Vagina (tissue), 2 donors: ENCODE measurements at regions not wholly inside any gene's neighbourhood (a gene's known extent, or its start where the extent isn't known, plus 50 kb on each side); places are given as distances from the start of the nearest gene placed in this dataset.

Experiments
- CTCF ChIP-seq, 3 experiments: fragments of 450-650 bp in 2 of 3; fragments of 200-600 bp in 1 of 3; sonication (generic) in 1 of 3; IDR thresholded peaks; one replicate each; pipeline ENCODE4 v1.5.1; 2017 to 2019; ENCODE audit warnings: antibody characterized with exemption in 3 of 3, mild to moderate bottlenecking in 2 of 3, moderate library complexity in 2 of 3
- POLR2A ChIP-seq, 2 donors: fragments of 450-650 bp; IDR thresholded peaks; one replicate each; pipeline ENCODE4 v1.6.1; 2017; ENCODE audit warnings: antibody characterized with exemption in 2 of 2, mild to moderate bottlenecking in 2 of 2, moderate library complexity in 2 of 2
- POLR2AphosphoS5 ChIP-seq, 2 donors: sonication (generic); formaldehyde crosslinking; IDR thresholded peaks; one replicate each; pipeline ENCODE4 v1.9.0; 2017; ENCODE audit warnings: antibody characterized with exemption in 2 of 2, mild to moderate bottlenecking in 2 of 2, low read depth in 1 of 2; ENCODE audit not compliant: insufficient read depth in 1 of 2

GRCh38 chr1:184919892-184920291 lies 54.4 kb downstream of the NIBAN1 start:
- TF ChIP-seq POLR2A (IDR thresholded peaks at IDR 0.05) (no peak), CTCF (IDR thresholded peaks at IDR 0.05) (no peak), POLR2AphosphoS5 (IDR thresholded peaks at IDR 0.05; ENCODE audit: insufficient read depth in 1 of 2, low read depth in 1 of 2) (no peak)
